NCI-H146 (cell line): ENCODE measurements at regions not wholly inside any gene's neighbourhood (a gene's known extent, or its start where the extent isn't known, plus 50 kb on each side); places are given as distances from the start of the nearest gene placed in this dataset.
A peak's percentile ranks its signal among the peaks of the same experiment; 100 is the strongest.
"Not testable (repeated sequence)": the region's sequence is repeated elsewhere in the genome, so short reads cannot be mapped to it uniquely, and the experiment has no call there.

Experiments
- DNase-seq: peaks from one replicate; lab custom pipeline; 2025; lab: John Stamatoyannopoulos, UW

- DNase-seq, result no peak
Measured at GRCh38 chr2:6139142-6139541, 447.0 kb downstream of the SOX11 start.

- no peak for DNase-seq
Measured at GRCh38 chr2:6139916-6140315, 447.7 kb downstream of the SOX11 start.

GRCh38 chr2:6140509-6140908, 448.3 kb downstream of the SOX11 start:
- no peak for DNase-seq

GRCh38 chr2:6143812-6144211, 451.6 kb downstream of the SOX11 start:
- no peak for DNase-seq

GRCh38 chr2:6147215-6147614, 455.0 kb downstream of the SOX11 start:
- not testable (repeated sequence) for DNase-seq

- no peak for DNase-seq
Measured at GRCh38 chr2:6148882-6149281, 456.7 kb downstream of the SOX11 start.

GRCh38 chr2:6159606-6160005, 467.4 kb downstream of the SOX11 start:
- no peak for DNase-seq

DNA sequence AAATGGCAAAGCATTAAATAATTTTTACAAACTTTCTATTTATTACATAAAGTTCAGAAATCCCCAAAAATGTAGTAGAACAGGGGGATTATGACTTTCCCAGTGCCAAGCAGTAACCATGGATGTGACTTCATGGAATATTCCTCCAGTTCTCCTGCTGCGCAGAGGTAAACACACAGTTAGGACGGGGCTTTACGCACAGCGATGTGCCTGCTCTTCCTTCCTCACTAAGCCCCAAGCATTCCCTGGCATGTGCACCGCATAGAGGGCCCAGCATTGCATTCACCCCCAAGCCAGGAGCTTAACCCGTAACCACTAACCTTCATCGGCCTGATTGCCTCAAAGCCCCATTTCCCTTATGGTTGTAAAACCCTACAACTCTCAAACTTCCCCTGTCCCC, 471.7 kb downstream of the SOX11 start:
- DNase-seq, result no peak

DNA sequence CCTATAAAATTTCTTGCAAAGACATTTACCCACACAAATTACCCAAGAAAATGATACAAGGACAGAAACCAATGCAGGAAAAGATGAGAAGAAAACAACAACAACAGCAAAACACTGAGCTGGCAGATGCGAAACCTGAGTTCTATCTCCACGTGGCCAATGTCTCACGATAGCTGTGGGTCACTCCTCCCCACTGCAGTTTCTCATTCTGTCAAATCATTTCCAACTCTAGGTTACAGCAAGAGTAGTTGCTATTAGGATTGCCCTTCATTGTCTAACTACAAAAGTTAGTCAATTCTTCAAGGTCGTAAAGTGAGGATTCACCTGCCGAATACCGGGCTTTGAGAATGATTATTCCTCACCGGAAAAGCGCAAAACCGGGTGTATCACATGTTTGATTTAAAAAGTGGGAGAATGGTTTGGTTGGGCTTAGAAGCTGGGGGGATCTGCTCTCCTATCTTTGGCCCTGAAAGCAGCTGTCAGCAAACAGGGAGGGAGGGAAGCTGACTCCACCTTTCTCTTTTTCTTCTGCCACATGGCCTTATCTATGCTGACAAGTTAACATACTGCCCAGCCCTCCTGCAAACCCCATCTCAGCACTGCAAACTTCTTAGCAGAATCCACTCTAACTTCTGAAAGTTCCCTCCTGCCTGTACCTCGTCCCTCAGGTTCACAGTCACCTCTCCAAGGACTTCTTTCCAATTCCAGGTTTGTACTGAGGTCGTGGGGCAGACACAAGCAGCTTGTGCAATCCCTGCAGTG, 473.0 kb downstream of the SOX11 start:
- peak; percentile 42 for DNase-seq

DNA sequence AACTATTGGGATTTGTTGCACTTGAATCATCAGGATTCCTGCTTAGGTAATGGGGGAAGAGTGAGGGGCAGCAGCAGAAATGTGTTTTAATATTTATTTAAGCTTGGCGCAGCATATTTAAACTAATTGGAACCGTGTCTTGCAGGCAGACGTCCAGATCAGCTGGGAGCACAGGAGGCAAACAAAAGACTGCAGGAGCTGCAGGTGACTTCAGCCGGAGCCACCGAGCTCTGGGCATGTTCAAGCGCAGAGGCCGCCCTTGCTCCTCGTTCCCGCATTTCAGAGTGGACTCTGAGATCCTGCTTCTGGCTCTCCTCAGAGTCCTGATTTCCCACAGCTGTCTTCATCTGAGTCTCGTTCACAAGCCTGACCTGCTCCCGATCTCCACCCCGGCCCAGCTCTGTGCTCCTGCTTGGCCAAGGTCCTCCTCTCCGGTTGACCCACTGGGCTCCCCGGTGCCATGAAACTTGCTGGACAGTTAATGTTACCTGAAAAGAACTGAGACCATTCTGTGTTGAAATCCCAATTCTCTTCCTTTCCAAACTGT, 475.5 kb downstream of the SOX11 start:
- peak; percentile 72 for DNase-seq

GRCh38 chr2:6168485-6168884, 476.3 kb downstream of the SOX11 start:
- no peak for DNase-seq

DNA sequence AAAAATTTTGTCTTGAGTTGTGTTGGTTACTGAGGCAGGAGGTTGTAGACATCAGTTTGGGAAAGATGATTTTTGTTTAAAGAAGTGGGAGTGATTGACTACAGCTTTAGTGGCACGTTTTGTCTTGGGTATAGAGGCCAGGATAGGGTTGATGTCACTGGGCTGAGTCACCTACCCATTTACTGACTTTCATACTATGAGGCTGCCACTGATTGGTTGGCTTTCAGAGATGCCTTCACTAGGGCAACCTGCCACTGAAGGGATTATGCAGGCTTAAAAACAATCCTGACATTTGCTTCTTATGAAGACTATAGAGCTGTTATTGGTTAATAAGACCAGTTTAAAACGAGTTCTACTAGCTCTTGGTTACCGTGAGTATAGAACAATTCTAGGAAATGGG, 479.1 kb downstream of the SOX11 start:
- no peak for DNase-seq

DNA sequence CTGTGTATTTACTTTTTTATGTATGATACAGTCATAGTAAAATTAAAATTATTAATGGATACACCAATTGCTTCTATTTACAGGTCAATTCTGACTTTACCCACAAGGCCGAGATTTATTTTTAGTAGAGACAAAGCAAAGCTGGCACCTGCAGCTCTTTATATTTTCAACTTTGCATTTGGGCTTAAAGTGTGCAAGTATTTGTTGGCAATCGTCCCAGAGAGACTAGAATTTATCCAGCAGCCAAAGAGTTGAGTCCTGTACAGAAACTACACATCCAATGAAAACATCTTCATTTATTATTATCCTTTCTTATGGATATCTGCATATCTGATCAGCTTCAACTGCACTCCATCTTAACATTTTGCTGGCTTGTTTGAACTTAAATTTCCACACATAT, 485.6 kb downstream of the SOX11 start:
- no peak for DNase-seq

DNA sequence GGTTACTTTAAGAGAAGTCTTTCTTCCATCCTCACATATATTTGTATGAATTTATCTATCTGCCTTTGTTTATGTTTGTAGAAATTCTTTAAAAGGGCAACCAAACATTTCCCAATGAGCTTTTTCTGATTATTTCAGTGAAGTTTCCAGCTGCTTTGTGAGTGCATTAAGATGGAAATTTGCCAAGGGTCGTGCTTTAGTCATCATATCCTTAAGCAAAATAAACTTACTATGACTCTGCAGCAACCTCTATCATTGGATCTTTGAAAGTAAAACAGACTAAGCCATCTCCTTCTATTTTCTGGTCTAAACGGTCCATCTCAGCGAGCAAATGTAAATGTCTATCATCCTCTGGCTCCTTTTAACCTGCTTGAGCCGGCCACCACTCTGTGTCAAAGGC, 489.3 kb downstream of the SOX11 start:
- DNase-seq, result no peak

DNA sequence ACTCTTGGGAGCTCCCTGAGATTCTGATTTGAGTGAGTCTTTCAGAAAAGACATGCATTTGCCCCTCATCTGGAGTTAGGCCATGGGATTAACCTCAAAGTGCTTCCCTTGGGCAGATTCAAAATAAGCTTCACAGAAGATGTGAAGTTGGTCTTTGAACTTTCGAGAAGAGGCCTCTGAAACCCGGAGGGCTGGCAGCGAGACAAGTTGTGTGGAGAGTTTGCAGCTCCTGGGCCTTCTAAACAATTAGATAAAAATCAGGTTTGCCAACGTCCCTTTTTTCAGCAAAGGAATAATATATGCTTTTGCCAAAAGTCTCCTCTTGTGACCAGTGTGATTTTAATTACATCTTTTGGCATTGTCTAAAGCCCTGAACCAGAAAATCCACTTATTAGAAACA, 489.7 kb downstream of the SOX11 start:
- DNase-seq, result no peak

GRCh38 chr2:6183226-6183625, 491.0 kb downstream of the SOX11 start:
- DNase-seq, result no peak

- DNase-seq, result peak; percentile 66
Measured at GRCh38 chr2:6184532-6185292, 492.5 kb downstream of the SOX11 start.

- peak; percentile 51 for DNase-seq
Measured at GRCh38 chr2:6186332-6187151, 494.4 kb downstream of the SOX11 start.

DNA sequence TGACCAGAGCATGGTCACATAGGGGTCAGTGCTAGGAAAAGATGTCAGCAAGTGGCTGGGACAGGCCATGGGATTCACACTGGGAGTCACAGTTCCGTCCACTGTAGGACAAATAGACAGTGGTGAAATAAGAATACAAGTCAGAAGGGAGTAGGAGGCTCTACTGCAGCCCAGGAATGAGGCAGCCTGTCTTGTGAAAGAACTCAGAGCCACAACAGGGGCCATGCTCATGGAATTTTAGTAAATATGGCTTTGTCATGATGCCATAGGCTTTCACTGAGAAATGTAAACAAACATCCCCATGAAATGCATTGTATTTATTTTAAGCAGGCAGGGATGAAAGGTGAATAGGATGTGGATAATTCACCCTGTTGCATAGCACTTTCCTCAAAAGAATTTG, 504.3 kb downstream of the SOX11 start:
- DNase-seq, result no peak

GRCh38 chr2:6198370-6198919, 506.3 kb downstream of the SOX11 start:
- not testable (repeated sequence) for DNase-seq

GRCh38 chr2:6202756-6203155, 510.6 kb downstream of the SOX11 start:
- DNase-seq, result no peak
